GM12878 (cell line): ENCODE measurements at regions not wholly inside any gene's neighbourhood (a gene's known extent, or its start where the extent isn't known, plus 50 kb on each side); places are given as distances from the start of the nearest gene placed in this dataset.

Experiments
- ATAC-seq: fragments of 200-7000 bp; cut with Tn5 transposase; 3 replicates; pipeline ENCODE4 v1.9.1; 2020; ENCODE audit warnings: mild to moderate bottlenecking, moderate library complexity
- BruUV-seq: library from RNA; stranded (reverse); fragments of 400-500 nt; replicated peaks from 2 replicates; lab custom pipeline; 2021; lab: Mats Ljungman, UMichigan
- CTCF ChIA-PET: fragments of 300-600 bp; sonication (Branson Sonifier 250); formaldehyde crosslinking; extraction: SDS; loops from one replicate; lab custom pipeline; 2021; ENCODE audit warnings: inconsistent platforms; lab: Yijun Ruan, JAX
- POLR2A ChIA-PET: fragments of 350-600 bp; formaldehyde crosslinking; extraction: SDS; loops from one replicate; lab custom pipeline; 2021; ENCODE audit warnings: inconsistent platforms; lab: Charles Lee
- RAD21 ChIA-PET: fragments of 300-600 bp; sonication (Branson Sonifier 250); formaldehyde crosslinking; loops from one replicate; lab custom pipeline; 2023; ENCODE audit warnings: antibody characterized with exemption; ENCODE audit not compliant: unreplicated experiment; lab: Charles Lee
- SMC1A ChIA-PET: fragments of 300-600 bp; sonication (Branson Sonifier 250); formaldehyde crosslinking; loops from one replicate; lab custom pipeline; 2023; ENCODE audit not compliant: unreplicated experiment, uncharacterized antibody; lab: Charles Lee
- DNase-seq: peaks from one replicate; pipeline ENCODE4 v3.0.0-alpha.2; 2011; ENCODE audit warnings: low read depth, low spot score
- FAIRE-seq: peaks from 3 replicates; lab custom pipeline; 2011; peaks lifted over from hg19 to GRCh38; lab: Jason Lieb, UNC
- H2AFZ ChIP-seq: 2 replicates; pipeline ENCODE4 v1.6.0; 2011; ENCODE audit warnings: low read depth, low read length, control low read depth; ENCODE audit not compliant: control insufficient read depth
- H3K27ac ChIP-seq: 2 replicates; pipeline ENCODE4 v1.5.1; 2011; ENCODE audit warnings: control low read depth; ENCODE audit not compliant: control insufficient read depth, insufficient read depth
- H3K27me3 ChIP-seq, 2 experiments: replicated peaks in 1 of 2; 2 replicates each; pipeline versions ENCODE4 v1.6.0 to v1.6.1; 2011; ENCODE audit warnings: low read length in 1 of 2; ENCODE audit not compliant: control insufficient read depth in 2 of 2, insufficient read depth in 2 of 2
- H3K36me3 ChIP-seq, 2 experiments: 2 replicates each; pipeline ENCODE4 v1.5.1; 2011; ENCODE audit warnings: low read length in 1 of 2; ENCODE audit not compliant: control insufficient read depth in 2 of 2, insufficient read depth in 2 of 2
- H3K4me1 ChIP-seq: 2 replicates; pipeline ENCODE4 v1.6.1; 2011; ENCODE audit warnings: mild to moderate bottlenecking, low read length, moderate library complexity, mixed read lengths; ENCODE audit not compliant: control insufficient read depth, insufficient read depth
- H3K4me2 ChIP-seq: 2 replicates; pipeline ENCODE4 v1.6.0; 2011; ENCODE audit warnings: control low read depth; ENCODE audit not compliant: control insufficient read depth, insufficient read depth
- H3K4me3 ChIP-seq: fragments of 200-600 bp; sonication (generic); 2 replicates; pipeline ENCODE4 v1.5.1; 2016
- H3K79me2 ChIP-seq: 2 replicates; pipeline ENCODE4 v1.6.0; 2011; ENCODE audit warnings: low read length; ENCODE audit not compliant: control insufficient read depth, insufficient read depth
- H3K9ac ChIP-seq: 2 replicates; pipeline ENCODE4 v1.8.0; 2011; ENCODE audit warnings: low read length, control low read depth, mixed read lengths; ENCODE audit not compliant: control insufficient read depth, insufficient read depth
- H3K9me3 ChIP-seq: replicated peaks from 3 replicates; pipeline ENCODE4 v1.5.1; 2011; ENCODE audit warnings: mild to moderate bottlenecking, low read length; ENCODE audit not compliant: control insufficient read depth, insufficient read depth
- H4K20me1 ChIP-seq: 2 replicates; pipeline ENCODE4 v1.6.0; 2011; ENCODE audit not compliant: control insufficient read depth, insufficient read depth
- CREB1 ChIP-seq: IDR thresholded peaks from 2 replicates; pipeline ENCODE4 v1.6.1; 2012; ENCODE audit warnings: low read depth, mild to moderate bottlenecking, inconsistent platforms
- EGR1 ChIP-seq, 2 experiments: IDR thresholded peaks; 1 replicate in 1 of 2; 2 replicates in 1 of 2; pipeline ENCODE4 v1.6.1; 2011 to 2012; ENCODE audit warnings: low read depth in 2 of 2, low read length in 2 of 2, borderline replicate concordance in 1 of 2, mild to moderate bottlenecking in 1 of 2, moderate library complexity in 1 of 2
- HDAC2 ChIP-seq: fragments of 200-600 bp; sonication (generic); IDR thresholded peaks from 2 replicates; pipeline ENCODE4 v1.6.1; 2017
- KAT2A ChIP-seq: conservative IDR thresholded peaks from 2 replicates; pipeline ENCODE4 v1.6.1; 2011; ENCODE audit warnings: low read depth, low read length; ENCODE audit not compliant: control insufficient read depth
- KDM1A ChIP-seq: fragments of 200-600 bp; sonication (generic); IDR thresholded peaks from 2 replicates; pipeline ENCODE4 v1.6.1; 2016; ENCODE audit warnings: borderline replicate concordance
- RCOR1 ChIP-seq: conservative IDR thresholded peaks from 2 replicates; pipeline ENCODE4 v1.6.1; 2012; ENCODE audit warnings: low read depth, low read length, improper control_type of control experiment
- SPI1 ChIP-seq: IDR thresholded peaks from 2 replicates; pipeline ENCODE4 v1.6.1; 2011; ENCODE audit warnings: low read depth, mild to moderate bottlenecking, low read length, moderate library complexity, borderline replicate concordance; ENCODE audit not compliant: insufficient read depth
- ZNF622 ChIP-seq: fragments of 450-650 bp; IDR thresholded peaks from 2 replicates; pipeline ENCODE4 v1.6.1; 2017; ENCODE audit warnings: mild to moderate bottlenecking, inconsistent platforms
- ZSCAN29 ChIP-seq: fragments of 450-650 bp; IDR thresholded peaks from 2 replicates; pipeline ENCODE4 v1.6.1; 2017; ENCODE audit warnings: mild to moderate bottlenecking, moderate library complexity
- WGBS: methylation state at CpG from one replicate; pipeline ENCODE4 v1.1.6; 2016; ENCODE audit warnings: low lambda C conversion rate; ENCODE audit not compliant: insufficient replicate concordance, insufficient coverage; ENCODE audit errors: missing lambda C conversion rate; 5-methylcytosine and 5-hydroxymethylcytosine counted together
- in situ Hi-C: fragments of 300-500 bp; cut with MboI; formaldehyde crosslinking; loops from 9 replicates; pipeline ENCODE4 v1.14.3; 2018; ENCODE audit warnings: mixed read lengths
- intact Hi-C: fragments of 100-400 bp; cut with micrococcal nuclease; formaldehyde crosslinking; loops from one replicate; pipeline ENCODE4 v1.14.2; 2022; ENCODE audit not compliant: unreplicated experiment
- TF ChIP-seq, protein P1 (sequence below), 3 experiments: IDR thresholded peaks in 2 of 3; conservative IDR thresholded peaks in 1 of 3; 2 replicates each; pipeline ENCODE4 v1.5.1; 2011; ENCODE audit warnings: low read depth in 3 of 3, low read length in 3 of 3, mild to moderate bottlenecking in 3 of 3, control low read depth in 2 of 3, moderate library complexity in 2 of 3, inconsistent platforms in 1 of 3, mixed read lengths in 1 of 3; ENCODE audit not compliant: control insufficient read depth in 2 of 3, insufficient read depth in 1 of 3; ENCODE audit errors: extremely low read depth in 1 of 3
- TF ChIP-seq, protein P2 (sequence below): fragments of 450-650 bp; IDR thresholded peaks from 2 replicates; pipeline ENCODE4 v1.6.1; 2017; ENCODE audit warnings: low read depth, mild to moderate bottlenecking, moderate library complexity
- TF ChIP-seq, protein P3 (sequence below): fragments of 450-650 bp; IDR thresholded peaks from 2 replicates; pipeline ENCODE4 v1.6.1; 2016; ENCODE audit warnings: mild to moderate bottlenecking
- TF ChIP-seq, protein P4 (sequence below): fragments of 450-650 bp; IDR thresholded peaks from 2 replicates; pipeline ENCODE4 v1.6.1; 2018; ENCODE audit warnings: mild to moderate bottlenecking, low read depth, moderate library complexity; ENCODE audit not compliant: partially characterized antibody

DNA sequence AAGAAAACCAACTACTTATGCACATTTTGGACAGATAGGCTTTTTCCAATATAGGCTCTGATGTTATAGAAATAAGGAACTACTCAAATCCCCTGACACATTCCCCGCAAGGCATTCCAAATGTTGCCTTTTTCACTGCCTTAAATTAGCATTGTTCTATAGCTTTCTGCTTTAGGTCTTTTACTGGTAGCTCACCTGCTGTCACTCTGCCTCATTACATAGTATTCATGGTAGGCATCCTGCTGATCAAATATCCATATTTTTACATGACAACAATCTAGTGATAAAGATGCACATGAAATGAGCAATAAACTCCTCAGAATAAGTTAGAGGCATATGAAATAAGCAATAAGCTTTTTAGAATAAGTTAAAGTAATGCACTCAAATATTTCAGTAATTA, 542.7 kb downstream of the FAM133A start:
- H3K36me3 ChIP-seq, result no peaks in the 10 kb centered on the region
- H3K79me2 ChIP-seq, result no peaks in the 10 kb centered on the region
- H3K9me3 ChIP-seq, result no peaks in the 10 kb centered on the region
- no peak for TF ChIP-seq ZNF622
- TF ChIP-seq, protein P1, sequence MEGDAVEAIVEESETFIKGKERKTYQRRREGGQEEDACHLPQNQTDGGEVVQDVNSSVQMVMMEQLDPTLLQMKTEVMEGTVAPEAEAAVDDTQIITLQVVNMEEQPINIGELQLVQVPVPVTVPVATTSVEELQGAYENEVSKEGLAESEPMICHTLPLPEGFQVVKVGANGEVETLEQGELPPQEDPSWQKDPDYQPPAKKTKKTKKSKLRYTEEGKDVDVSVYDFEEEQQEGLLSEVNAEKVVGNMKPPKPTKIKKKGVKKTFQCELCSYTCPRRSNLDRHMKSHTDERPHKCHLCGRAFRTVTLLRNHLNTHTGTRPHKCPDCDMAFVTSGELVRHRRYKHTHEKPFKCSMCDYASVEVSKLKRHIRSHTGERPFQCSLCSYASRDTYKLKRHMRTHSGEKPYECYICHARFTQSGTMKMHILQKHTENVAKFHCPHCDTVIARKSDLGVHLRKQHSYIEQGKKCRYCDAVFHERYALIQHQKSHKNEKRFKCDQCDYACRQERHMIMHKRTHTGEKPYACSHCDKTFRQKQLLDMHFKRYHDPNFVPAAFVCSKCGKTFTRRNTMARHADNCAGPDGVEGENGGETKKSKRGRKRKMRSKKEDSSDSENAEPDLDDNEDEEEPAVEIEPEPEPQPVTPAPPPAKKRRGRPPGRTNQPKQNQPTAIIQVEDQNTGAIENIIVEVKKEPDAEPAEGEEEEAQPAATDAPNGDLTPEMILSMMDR (IDR thresholded peaks at IDR 0.05 in 2 of 3, conservative IDR thresholded peaks at IDR 0.05 in 1 of 3; ENCODE audit: control insufficient read depth in 2 of 3, extremely low read depth in 1 of 3, insufficient read depth in 1 of 3, low read depth in 3 of 3, low read length in 3 of 3), result no peak
- no peak for TF ChIP-seq HDAC2
- TF ChIP-seq, protein P2, sequence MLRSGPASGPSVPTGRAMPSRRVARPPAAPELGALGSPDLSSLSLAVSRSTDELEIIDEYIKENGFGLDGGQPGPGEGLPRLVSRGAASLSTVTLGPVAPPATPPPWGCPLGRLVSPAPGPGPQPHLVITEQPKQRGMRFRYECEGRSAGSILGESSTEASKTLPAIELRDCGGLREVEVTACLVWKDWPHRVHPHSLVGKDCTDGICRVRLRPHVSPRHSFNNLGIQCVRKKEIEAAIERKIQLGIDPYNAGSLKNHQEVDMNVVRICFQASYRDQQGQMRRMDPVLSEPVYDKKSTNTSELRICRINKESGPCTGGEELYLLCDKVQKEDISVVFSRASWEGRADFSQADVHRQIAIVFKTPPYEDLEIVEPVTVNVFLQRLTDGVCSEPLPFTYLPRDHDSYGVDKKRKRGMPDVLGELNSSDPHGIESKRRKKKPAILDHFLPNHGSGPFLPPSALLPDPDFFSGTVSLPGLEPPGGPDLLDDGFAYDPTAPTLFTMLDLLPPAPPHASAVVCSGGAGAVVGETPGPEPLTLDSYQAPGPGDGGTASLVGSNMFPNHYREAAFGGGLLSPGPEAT, result no peak
- TF ChIP-seq KAT2A, result no peak
- TF ChIP-seq ZSCAN29, result no peak
- no peak for TF ChIP-seq RCOR1
- no peak for TF ChIP-seq CREB1
- TF ChIP-seq, protein P3, sequence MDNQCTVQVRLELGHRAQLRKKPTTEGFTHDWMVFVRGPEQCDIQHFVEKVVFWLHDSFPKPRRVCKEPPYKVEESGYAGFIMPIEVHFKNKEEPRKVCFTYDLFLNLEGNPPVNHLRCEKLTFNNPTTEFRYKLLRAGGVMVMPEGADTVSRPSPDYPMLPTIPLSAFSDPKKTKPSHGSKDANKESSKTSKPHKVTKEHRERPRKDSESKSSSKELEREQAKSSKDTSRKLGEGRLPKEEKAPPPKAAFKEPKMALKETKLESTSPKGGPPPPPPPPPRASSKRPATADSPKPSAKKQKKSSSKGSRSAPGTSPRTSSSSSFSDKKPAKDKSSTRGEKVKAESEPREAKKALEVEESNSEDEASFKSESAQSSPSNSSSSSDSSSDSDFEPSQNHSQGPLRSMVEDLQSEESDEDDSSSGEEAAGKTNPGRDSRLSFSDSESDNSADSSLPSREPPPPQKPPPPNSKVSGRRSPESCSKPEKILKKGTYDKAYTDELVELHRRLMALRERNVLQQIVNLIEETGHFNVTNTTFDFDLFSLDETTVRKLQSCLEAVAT, result no peak
- TF ChIP-seq, protein P4, sequence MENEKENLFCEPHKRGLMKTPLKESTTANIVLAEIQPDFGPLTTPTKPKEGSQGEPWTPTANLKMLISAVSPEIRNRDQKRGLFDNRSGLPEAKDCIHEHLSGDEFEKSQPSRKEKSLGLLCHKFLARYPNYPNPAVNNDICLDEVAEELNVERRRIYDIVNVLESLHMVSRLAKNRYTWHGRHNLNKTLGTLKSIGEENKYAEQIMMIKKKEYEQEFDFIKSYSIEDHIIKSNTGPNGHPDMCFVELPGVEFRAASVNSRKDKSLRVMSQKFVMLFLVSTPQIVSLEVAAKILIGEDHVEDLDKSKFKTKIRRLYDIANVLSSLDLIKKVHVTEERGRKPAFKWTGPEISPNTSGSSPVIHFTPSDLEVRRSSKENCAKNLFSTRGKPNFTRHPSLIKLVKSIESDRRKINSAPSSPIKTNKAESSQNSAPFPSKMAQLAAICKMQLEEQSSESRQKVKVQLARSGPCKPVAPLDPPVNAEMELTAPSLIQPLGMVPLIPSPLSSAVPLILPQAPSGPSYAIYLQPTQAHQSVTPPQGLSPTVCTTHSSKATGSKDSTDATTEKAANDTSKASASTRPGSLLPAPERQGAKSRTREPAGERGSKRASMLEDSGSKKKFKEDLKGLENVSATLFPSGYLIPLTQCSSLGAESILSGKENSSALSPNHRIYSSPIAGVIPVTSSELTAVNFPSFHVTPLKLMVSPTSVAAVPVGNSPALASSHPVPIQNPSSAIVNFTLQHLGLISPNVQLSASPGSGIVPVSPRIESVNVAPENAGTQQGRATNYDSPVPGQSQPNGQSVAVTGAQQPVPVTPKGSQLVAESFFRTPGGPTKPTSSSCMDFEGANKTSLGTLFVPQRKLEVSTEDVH, result no peak
- TF ChIP-seq EGR1 (IDR thresholded peaks at IDR 0.05; ENCODE audit: borderline replicate concordance in 1 of 2, low read depth in 2 of 2, low read length in 2 of 2), result no peak
- no peak for TF ChIP-seq SPI1
- TF ChIP-seq KDM1A, result no peak
- TF ChIP-seq, all 136 proteins: peak for 0
- FAIRE-seq, result no peak
- ChIA-PET RAD21 (no interaction called here), CTCF (no interaction called here), POLR2A (no interaction called here), SMC1A (no interaction called here)
- in situ Hi-C loops, result no loop called here
- H3K27ac ChIP-seq, result no peak overlapping the region
- no peak overlapping the region for H3K4me3 ChIP-seq
- no peak for DNase-seq
- H3K4me2 ChIP-seq, result no peak overlapping the region
- H2AFZ ChIP-seq, result no peak overlapping the region
- 0% methylated on average over 1 of the region's 1 CpG for WGBS
- H3K4me1 ChIP-seq, result no peaks in the 10 kb centered on the region
- no peak for ATAC-seq
- no TSS peak for BruUV-seq
- intact Hi-C loops, result no loop called here
- H3K27me3 ChIP-seq, result no peaks in the 10 kb centered on the region
- no peak overlapping the region for H3K9ac ChIP-seq
- no peaks in the 10 kb centered on the region for H4K20me1 ChIP-seq
